DOHH2 (cell line): ENCODE measurements at regions not wholly inside any gene's neighbourhood (a gene's known extent, or its start where the extent isn't known, plus 50 kb on each side); places are given as distances from the start of the nearest gene placed in this dataset.

Experiments
- H3F3A ChIP-seq: fragments of 200-600 bp; sonication (generic), shearing (Covaris generic); 2 replicates; pipeline ENCODE4 v1.6.0; 2016; ENCODE audit warnings: antibody characterized with exemption, mild to moderate bottlenecking; ENCODE audit not compliant: control insufficient read depth, insufficient read depth
- H3K27ac ChIP-seq: fragments of 200-600 bp; sonication (generic); 2 replicates; pipeline ENCODE4 v1.5.1; 2014; ENCODE audit warnings: low read depth, mild to moderate bottlenecking, low read length, moderate library complexity
- H3K27me3 ChIP-seq: fragments of 200-600 bp; sonication (generic); 2 replicates; pipeline ENCODE4 v1.6.1; 2014; ENCODE audit warnings: mild to moderate bottlenecking, low read length, mixed read lengths; ENCODE audit not compliant: control insufficient read depth
- H3K36me3 ChIP-seq: fragments of 200-600 bp; sonication (generic); 2 replicates; pipeline ENCODE4 v1.6.1; 2014; ENCODE audit warnings: mild to moderate bottlenecking, low read length, moderate library complexity, mixed read lengths; ENCODE audit not compliant: control insufficient read depth
- H3K4me1 ChIP-seq: fragments of 200-600 bp; sonication (generic); 2 replicates; pipeline ENCODE4 v1.6.1; 2014; ENCODE audit warnings: mild to moderate bottlenecking, low read length, mixed read lengths; ENCODE audit not compliant: control insufficient read depth
- H3K4me2 ChIP-seq: fragments of 200-600 bp; sonication (generic); 2 replicates; pipeline ENCODE4 v1.6.0; 2014; ENCODE audit warnings: mild to moderate bottlenecking, low read length, moderate library complexity
- H3K4me3 ChIP-seq: fragments of 200-600 bp; sonication (generic); 2 replicates; pipeline ENCODE4 v1.5.1; 2014; ENCODE audit warnings: mild to moderate bottlenecking, low read length, mixed read lengths
- H3K79me2 ChIP-seq: fragments of 200-600 bp; sonication (generic); 2 replicates; pipeline ENCODE4 v1.6.1; 2014; ENCODE audit warnings: mild to moderate bottlenecking, low read length, mixed read lengths; ENCODE audit not compliant: control insufficient read depth
- H3K9me2 ChIP-seq: fragments of 200-600 bp; sonication (generic); replicated peaks from 2 replicates; pipeline ENCODE4 v1.6.1; 2014; ENCODE audit warnings: mild to moderate bottlenecking, low read length, mixed read lengths; ENCODE audit not compliant: control insufficient read depth
- H3K9me3 ChIP-seq: fragments of 200-600 bp; sonication (generic); 2 replicates; pipeline ENCODE4 v1.6.1; 2014; ENCODE audit warnings: antibody characterized with exemption, low read length, mixed read lengths; ENCODE audit not compliant: control insufficient read depth, insufficient read depth
- H4K20me1 ChIP-seq: fragments of 200-600 bp; sonication (generic); 2 replicates; pipeline ENCODE4 v1.6.0; 2014; ENCODE audit warnings: low read depth, mild to moderate bottlenecking, antibody characterized with exemption, low read length, moderate library complexity; ENCODE audit not compliant: control insufficient read depth, insufficient read depth
- EZH2phosphoT487 ChIP-seq: fragments of 200-600 bp; sonication (generic); IDR thresholded peaks from 2 replicates; pipeline ENCODE4 v1.6.1; 2017; ENCODE audit warnings: borderline replicate concordance, mild to moderate bottlenecking, antibody characterized with exemption, low read length, moderate library complexity, mixed read lengths
- TF ChIP-seq, protein P1 (sequence below): fragments of 200-600 bp; sonication (generic); IDR thresholded peaks from one replicate; pipeline ENCODE4 v1.5.1; 2014; ENCODE audit warnings: antibody characterized with exemption, mild to moderate bottlenecking, low read depth, low read length; ENCODE audit not compliant: poor library complexity, severe bottlenecking

DNA sequence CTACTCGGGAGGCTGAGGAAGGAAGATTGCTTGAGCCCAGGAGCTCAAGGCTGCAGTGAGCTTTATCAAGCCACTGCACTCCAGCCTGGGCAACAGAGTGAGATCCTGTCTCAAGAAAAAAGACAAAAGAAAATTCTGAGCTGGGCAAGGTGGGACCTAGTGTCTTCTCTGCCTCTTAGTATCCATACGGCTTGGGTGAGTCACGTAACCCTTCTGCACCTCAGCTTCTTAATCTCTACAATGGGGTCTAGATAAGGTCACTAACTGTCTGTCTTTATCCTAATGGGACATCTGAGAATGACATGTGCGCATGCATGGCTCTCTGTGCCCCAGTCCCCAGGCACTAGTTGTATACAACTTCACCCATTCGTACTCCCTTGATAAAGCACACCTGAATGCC, 53.4 kb upstream of the TLK1 start:
- Histone ChIP-seq H3K79me2 (no peaks in the 10 kb centered on the region), H3K27me3 (no peaks in the 10 kb centered on the region), H3K4me1 (peaks cover 13% of the 10 kb centered on the region), H3K4me2 (no peak overlapping the region), H3K4me3 (no peak overlapping the region), H3K27ac (no peak overlapping the region), H3K9me2 (no peaks in the 10 kb centered on the region), H3K36me3 (no peaks in the 10 kb centered on the region), H3F3A (no peaks in the 10 kb centered on the region), H3K9me3 (no peaks in the 10 kb centered on the region), H4K20me1 (no peaks in the 10 kb centered on the region)
- TF ChIP-seq, protein P1, sequence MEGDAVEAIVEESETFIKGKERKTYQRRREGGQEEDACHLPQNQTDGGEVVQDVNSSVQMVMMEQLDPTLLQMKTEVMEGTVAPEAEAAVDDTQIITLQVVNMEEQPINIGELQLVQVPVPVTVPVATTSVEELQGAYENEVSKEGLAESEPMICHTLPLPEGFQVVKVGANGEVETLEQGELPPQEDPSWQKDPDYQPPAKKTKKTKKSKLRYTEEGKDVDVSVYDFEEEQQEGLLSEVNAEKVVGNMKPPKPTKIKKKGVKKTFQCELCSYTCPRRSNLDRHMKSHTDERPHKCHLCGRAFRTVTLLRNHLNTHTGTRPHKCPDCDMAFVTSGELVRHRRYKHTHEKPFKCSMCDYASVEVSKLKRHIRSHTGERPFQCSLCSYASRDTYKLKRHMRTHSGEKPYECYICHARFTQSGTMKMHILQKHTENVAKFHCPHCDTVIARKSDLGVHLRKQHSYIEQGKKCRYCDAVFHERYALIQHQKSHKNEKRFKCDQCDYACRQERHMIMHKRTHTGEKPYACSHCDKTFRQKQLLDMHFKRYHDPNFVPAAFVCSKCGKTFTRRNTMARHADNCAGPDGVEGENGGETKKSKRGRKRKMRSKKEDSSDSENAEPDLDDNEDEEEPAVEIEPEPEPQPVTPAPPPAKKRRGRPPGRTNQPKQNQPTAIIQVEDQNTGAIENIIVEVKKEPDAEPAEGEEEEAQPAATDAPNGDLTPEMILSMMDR = no peak
- no peak for TF ChIP-seq EZH2phosphoT487

DNA sequence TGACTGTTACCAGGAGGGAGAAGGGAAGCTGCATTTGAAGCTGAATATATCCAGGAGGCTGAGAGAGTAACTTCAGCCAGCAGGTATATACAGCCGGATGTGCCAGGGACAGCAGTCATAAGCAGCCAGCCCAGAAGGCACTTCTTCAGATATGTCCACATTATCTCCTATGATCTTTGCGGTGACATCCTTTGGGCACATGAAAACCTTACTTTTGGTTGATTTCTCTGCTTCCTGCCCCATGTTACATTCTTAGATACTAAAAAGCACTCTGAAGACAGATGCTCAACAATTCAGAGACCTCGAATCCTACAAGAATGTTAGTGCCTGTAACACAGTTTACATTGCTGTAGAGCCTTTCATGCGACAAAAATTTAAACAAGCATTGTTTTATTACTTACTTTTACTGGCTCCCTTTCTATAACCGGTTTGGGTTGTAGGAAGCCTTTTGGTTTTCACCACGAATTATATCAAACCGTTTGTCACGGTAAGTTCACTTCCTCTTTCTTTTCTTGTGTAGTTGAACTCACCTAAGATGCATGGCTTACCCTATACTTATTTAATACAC, 50.3 kb upstream of the TLK1 start:
- Histone ChIP-seq H3K4me3 (peak overlapping the region; percentile 60), H3F3A (0 out of 2 replicates have a peak, but pooled peaks cover 3% of the 10 kb centered on the region), H3K9me3 (0 out of 2 replicates have a peak, but pooled peaks cover 3% of the 10 kb centered on the region), H3K9me2 (no peaks in the 10 kb centered on the region), H4K20me1 (no peaks in the 10 kb centered on the region), H3K36me3 (no peaks in the 10 kb centered on the region), H3K4me1 (peaks cover 21% of the 10 kb centered on the region), H3K79me2 (no peaks in the 10 kb centered on the region), H3K4me2 (peak overlapping the region; percentile 74), H3K27me3 (no peaks in the 10 kb centered on the region), H3K27ac (0 out of 2 replicates have a peak overlapping the region, but pooled peaks have one; percentile 30)
- no peak for TF ChIP-seq EZH2phosphoT487
- TF ChIP-seq, protein P1 = no peak
